22Rv1 (cell line): ENCODE measurements at regions not wholly inside any gene's neighbourhood (a gene's known extent, or its start where the extent isn't known, plus 50 kb on each side); places are given as distances from the start of the nearest gene placed in this dataset.

ENCODE experiments used
- ZFX ChIP-seq: fragments of 450-650 bp; IDR thresholded peaks from 2 replicates; pipeline ENCODE4 v1.6.1; 2017; ENCODE audit warnings: antibody characterized with exemption, borderline replicate concordance
- TF ChIP-seq, protein P1 (sequence below): fragments of 450-650 bp; IDR thresholded peaks from 2 replicates; pipeline ENCODE4 v1.5.1; 2017; ENCODE audit warnings: mild to moderate bottlenecking

DNA sequence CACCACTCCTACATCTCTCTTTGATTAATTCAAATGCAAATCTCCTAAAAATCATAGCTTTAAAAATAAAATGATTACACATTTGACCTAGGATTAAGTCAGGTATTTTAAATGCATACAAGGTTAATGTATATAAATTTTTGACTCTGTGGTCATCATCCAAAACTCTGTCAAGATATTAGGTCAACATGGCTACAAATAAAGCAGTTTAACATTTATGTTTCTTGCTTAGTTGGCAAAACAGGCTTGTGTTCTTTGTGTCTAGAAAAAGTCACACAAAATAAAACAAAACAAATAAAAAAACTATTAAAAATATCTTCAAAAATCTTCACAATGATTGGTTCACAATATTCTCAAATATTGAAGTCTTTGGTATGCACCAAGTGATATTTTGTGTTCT is 473.2 kb downstream of the LRFN5 start:
- TF ChIP-seq, protein P1, sequence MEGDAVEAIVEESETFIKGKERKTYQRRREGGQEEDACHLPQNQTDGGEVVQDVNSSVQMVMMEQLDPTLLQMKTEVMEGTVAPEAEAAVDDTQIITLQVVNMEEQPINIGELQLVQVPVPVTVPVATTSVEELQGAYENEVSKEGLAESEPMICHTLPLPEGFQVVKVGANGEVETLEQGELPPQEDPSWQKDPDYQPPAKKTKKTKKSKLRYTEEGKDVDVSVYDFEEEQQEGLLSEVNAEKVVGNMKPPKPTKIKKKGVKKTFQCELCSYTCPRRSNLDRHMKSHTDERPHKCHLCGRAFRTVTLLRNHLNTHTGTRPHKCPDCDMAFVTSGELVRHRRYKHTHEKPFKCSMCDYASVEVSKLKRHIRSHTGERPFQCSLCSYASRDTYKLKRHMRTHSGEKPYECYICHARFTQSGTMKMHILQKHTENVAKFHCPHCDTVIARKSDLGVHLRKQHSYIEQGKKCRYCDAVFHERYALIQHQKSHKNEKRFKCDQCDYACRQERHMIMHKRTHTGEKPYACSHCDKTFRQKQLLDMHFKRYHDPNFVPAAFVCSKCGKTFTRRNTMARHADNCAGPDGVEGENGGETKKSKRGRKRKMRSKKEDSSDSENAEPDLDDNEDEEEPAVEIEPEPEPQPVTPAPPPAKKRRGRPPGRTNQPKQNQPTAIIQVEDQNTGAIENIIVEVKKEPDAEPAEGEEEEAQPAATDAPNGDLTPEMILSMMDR = no peak
- no peak for TF ChIP-seq ZFX
